GM20000 (cell line): ENCODE measurements at regions not wholly inside any gene's neighbourhood (a gene's known extent, or its start where the extent isn't known, plus 50 kb on each side); places are given as distances from the start of the nearest gene placed in this dataset.

Experiments
- DNase-seq: peaks from one replicate; pipeline ENCODE4 v3.0.0; 2012; ENCODE audit warnings: low spot score
- CTCF ChIP-seq: IDR thresholded peaks from 2 replicates; pipeline ENCODE4 v1.5.1; 2012; ENCODE audit warnings: mild to moderate bottlenecking, control low read depth; ENCODE audit errors: extremely low read depth, missing control alignments

- DNase-seq = no peak
- TF ChIP-seq CTCF = no peak
Observed at GRCh38 chr7:69190763-69191162, 407.5 kb upstream of the AUTS2 start.

GRCh38 chr7:69192134-69192533 lies 406.1 kb upstream of the AUTS2 start:
- no peak for TF ChIP-seq CTCF
- DNase-seq = no peak

- no peak for TF ChIP-seq CTCF
- no peak for DNase-seq
Observed at GRCh38 chr7:69193061-69193460, 405.2 kb upstream of the AUTS2 start.

GRCh38 chr7:69196593-69196992 lies 401.7 kb upstream of the AUTS2 start:
- no peak for TF ChIP-seq CTCF
- DNase-seq = no peak

- TF ChIP-seq CTCF = no peak
- no peak for DNase-seq
Observed at GRCh38 chr7:69198250-69198649, 400.0 kb upstream of the AUTS2 start.

- DNase-seq = no peak
- no peak for TF ChIP-seq CTCF
Observed at GRCh38 chr7:69199041-69199440, 399.2 kb upstream of the AUTS2 start.

GRCh38 chr7:69199661-69200060 lies 398.6 kb upstream of the AUTS2 start:
- no peak for TF ChIP-seq CTCF
- DNase-seq = no peak
